ENCODE measurements at regions not wholly inside any gene's neighbourhood (a gene's known extent, or its start where the extent isn't known, plus 50 kb on each side); places are given as distances from the start of the nearest gene placed in this dataset.

- H3K27ac ChIP-seq (ENCODE audit: low read length), result no peak overlapping the region
- ChIA-PET CTCF (no interaction called here), POLR2A (ENCODE audit: unreplicated experiment) (no interaction called here)
- H3K4me2 ChIP-seq (ENCODE audit: low read length), result no peak overlapping the region
- peaks cover 15% of the 10 kb centered on the region for H3K4me1 ChIP-seq (ENCODE audit: insufficient read depth, low read length)
- no peak for DNase-seq
- H3K9me3 ChIP-seq (ENCODE audit: low read length), result no peaks in the 10 kb centered on the region
- intact Hi-C loops (cut with micrococcal nuclease), result no loop called here
- H3F3A ChIP-seq (ENCODE audit: low read length, unreplicated experiment), result no peaks in the 10 kb centered on the region
- H3K9ac ChIP-seq (ENCODE audit: low read length), result no peak overlapping the region
- H3K9me2 ChIP-seq (replicated peaks; ENCODE audit: low read length), result no peaks in the 10 kb centered on the region
- no peak for ATAC-seq
- no TSS peak for BruUV-seq (replicated peaks)
- no peak overlapping the region for H3K4me3 ChIP-seq (ENCODE audit: low read length)
- peaks cover 66% of the 10 kb centered on the region for H3K27me3 ChIP-seq (ENCODE audit: low read length)
- H3K36me3 ChIP-seq (ENCODE audit: low read depth, low read length), result no peaks in the 10 kb centered on the region
- TF ChIP-seq CTCF (conservative IDR thresholded peaks at IDR 0.05; ENCODE audit: low read depth, low read length) (no peak), EZH2phosphoT487 (IDR thresholded peaks at IDR 0.05; ENCODE audit: borderline replicate concordance, low read length) (no peak), EZH2 (IDR thresholded peaks at IDR 0.05; ENCODE audit: low read length, unreplicated experiment) (no peak)
- H3K79me2 ChIP-seq (ENCODE audit: low read length), result no peaks in the 10 kb centered on the region
- no peaks in the 10 kb centered on the region for H4K20me1 ChIP-seq (ENCODE audit: low read length)
- no peak overlapping the region for H2AFZ ChIP-seq (ENCODE audit: low read length)
These were observed 290.5 kb upstream of the FOXF1 start for GRCh38 chr16:86219655-86220445.

- no peak for ATAC-seq
- POLR2A ChIA-PET (ENCODE audit: unreplicated experiment), result no interaction called here
- Histone ChIP-seq H3K4me2 (ENCODE audit: low read length) (no peak overlapping the region), H2AFZ (ENCODE audit: low read length) (no peak overlapping the region), H3K9ac (ENCODE audit: low read length) (no peak overlapping the region), H3K4me1 (ENCODE audit: insufficient read depth, low read length) (peaks cover 15% of the 10 kb centered on the region), H3K9me2 (replicated peaks; ENCODE audit: low read length) (no peaks in the 10 kb centered on the region), H3F3A (ENCODE audit: low read length, unreplicated experiment) (no peaks in the 10 kb centered on the region), H4K20me1 (ENCODE audit: low read length) (no peaks in the 10 kb centered on the region), H3K27ac (ENCODE audit: low read length) (no peak overlapping the region), H3K36me3 (ENCODE audit: low read depth, low read length) (no peaks in the 10 kb centered on the region), H3K27me3 (ENCODE audit: low read length) (peaks cover 65% of the 10 kb centered on the region), H3K4me3 (ENCODE audit: low read length) (no peak overlapping the region), H3K79me2 (ENCODE audit: low read length) (no peaks in the 10 kb centered on the region), H3K9me3 (ENCODE audit: low read length) (no peaks in the 10 kb centered on the region)
- intact Hi-C loops (cut with micrococcal nuclease), result no loop called here
- TF ChIP-seq EZH2 (IDR thresholded peaks at IDR 0.05; ENCODE audit: low read length, unreplicated experiment) (no peak), EZH2phosphoT487 (IDR thresholded peaks at IDR 0.05; ENCODE audit: borderline replicate concordance, low read length) (no peak), CTCF (conservative IDR thresholded peaks at IDR 0.05; ENCODE audit: low read depth, low read length) (no peak)
- CTCF ChIA-PET, result no interaction called here
- no TSS peak for BruUV-seq (replicated peaks)
- no peak for DNase-seq
These were observed 289.8 kb upstream of the FOXF1 start for GRCh38 chr16:86220561-86220960.

GRCh38 chr16:86221085-86221484 is 289.2 kb upstream of the FOXF1 start:
- CTCF ChIA-PET, result no interaction called here
- Histone ChIP-seq H3K4me2 (ENCODE audit: low read length) (no peak overlapping the region), H3K9me3 (ENCODE audit: low read length) (no peaks in the 10 kb centered on the region), H3K9me2 (replicated peaks; ENCODE audit: low read length) (no peaks in the 10 kb centered on the region), H3K27me3 (ENCODE audit: low read length) (peaks cover 60% of the 10 kb centered on the region), H3F3A (ENCODE audit: low read length, unreplicated experiment) (no peaks in the 10 kb centered on the region), H4K20me1 (ENCODE audit: low read length) (no peaks in the 10 kb centered on the region), H2AFZ (ENCODE audit: low read length) (no peak overlapping the region), H3K9ac (ENCODE audit: low read length) (no peak overlapping the region), H3K36me3 (ENCODE audit: low read depth, low read length) (no peaks in the 10 kb centered on the region), H3K4me3 (ENCODE audit: low read length) (no peak overlapping the region), H3K79me2 (ENCODE audit: low read length) (no peaks in the 10 kb centered on the region), H3K4me1 (ENCODE audit: insufficient read depth, low read length) (peaks cover 15% of the 10 kb centered on the region), H3K27ac (ENCODE audit: low read length) (no peak overlapping the region)
- no TSS peak for BruUV-seq (replicated peaks)
- DNase-seq (no peak), ATAC-seq (no peak)
- POLR2A ChIA-PET (ENCODE audit: unreplicated experiment), result no interaction called here
- TF ChIP-seq EZH2phosphoT487 (IDR thresholded peaks at IDR 0.05; ENCODE audit: borderline replicate concordance, low read length) (no peak), CTCF (conservative IDR thresholded peaks at IDR 0.05; ENCODE audit: low read depth, low read length) (no peak), EZH2 (IDR thresholded peaks at IDR 0.05; ENCODE audit: low read length, unreplicated experiment) (no peak)
- intact Hi-C loops (cut with micrococcal nuclease), result no loop called here

Measured in PC-3 (cell line).